ENCODE measurements at regions not wholly inside any gene's neighbourhood (a gene's known extent, or its start where the extent isn't known, plus 50 kb on each side); places are given as distances from the start of the nearest gene placed in this dataset.

DNA sequence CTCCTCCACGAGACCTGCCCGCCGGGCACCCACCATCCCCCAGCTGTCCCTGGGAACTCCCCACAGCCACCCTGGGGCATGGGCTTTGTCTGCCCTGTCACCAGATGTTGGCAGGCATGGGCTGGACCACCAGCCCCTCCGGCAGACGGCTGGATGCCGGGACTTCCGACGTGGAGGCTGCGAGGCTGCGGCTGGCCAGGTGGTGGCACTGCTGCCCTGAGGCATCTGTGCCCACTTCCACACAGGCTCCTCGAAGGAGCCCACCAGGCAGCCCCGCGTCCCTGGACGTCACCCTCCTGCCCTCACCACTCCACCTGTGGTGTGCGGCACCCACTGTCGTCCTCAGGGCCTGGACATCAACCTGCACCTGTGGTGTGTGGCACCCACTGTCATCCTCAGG, 319.9 kb upstream of the SALL3 start:
- no peak for TF ChIP-seq ZNF274 (IDR thresholded peaks at IDR 0.05; ENCODE audit: low read depth, low read length)
- no peak for TF ChIP-seq YY1 (IDR thresholded peaks at IDR 0.05; ENCODE audit: insufficient read depth, insufficient read length)
